MCF 10A (cell line): ENCODE measurements at regions not wholly inside any gene's neighbourhood (a gene's known extent, or its start where the extent isn't known, plus 50 kb on each side); places are given as distances from the start of the nearest gene placed in this dataset.

Experiments used
- BruUV-seq: library from RNA; stranded (reverse); fragments of 400-500 nt; replicated peaks from 2 replicates; lab custom pipeline; 2021; lab: Mats Ljungman, UMichigan
- CTCF ChIA-PET: fragments of 300-600 bp; sonication (Branson Sonifier 250); formaldehyde crosslinking; extraction: SDS; loops from one replicate; lab custom pipeline; 2021; ENCODE audit warnings: antibody characterized with exemption, inconsistent platforms; lab: Yijun Ruan, JAX
- POLR2A ChIA-PET: fragments of 300-600, 350-650 bp; sonication (Branson Sonifier 250); formaldehyde crosslinking; extraction: SDS; loops from one replicate; lab custom pipeline; 2020; ENCODE audit warnings: antibody characterized with exemption, inconsistent platforms; lab: Yijun Ruan, JAX
- DNase-seq: peaks from one replicate; pipeline ENCODE4 v3.0.0-alpha.2; 2018; ENCODE audit not compliant: unreplicated experiment
- H3K27ac Mint-ChIP-seq: one replicate; pipeline ENCODE4 v1.8.0; 2022; ENCODE audit warnings: mild to moderate bottlenecking, low read depth, mixed read lengths; ENCODE audit not compliant: unreplicated experiment
- H3K27me3 Mint-ChIP-seq: one replicate; pipeline ENCODE4 v1.8.0; 2022; ENCODE audit warnings: mixed read lengths; ENCODE audit not compliant: insufficient read depth, unreplicated experiment
- H3K36me3 Mint-ChIP-seq: one replicate; pipeline ENCODE4 v1.8.0; 2022; ENCODE audit warnings: mild to moderate bottlenecking, moderate library complexity, mixed read lengths; ENCODE audit not compliant: insufficient read depth, unreplicated experiment
- H3K4me1 Mint-ChIP-seq: one replicate; pipeline ENCODE4 v1.8.0; 2022; ENCODE audit warnings: mixed read lengths; ENCODE audit not compliant: insufficient read depth, unreplicated experiment
- H3K4me3 Mint-ChIP-seq: one replicate; pipeline ENCODE4 v1.8.0; 2022; ENCODE audit warnings: mild to moderate bottlenecking, moderate library complexity, mixed read lengths; ENCODE audit not compliant: unreplicated experiment
- H3K9me3 Mint-ChIP-seq: one replicate; pipeline ENCODE4 v1.8.0; 2022; ENCODE audit warnings: mixed read lengths; ENCODE audit not compliant: unreplicated experiment
- intact Hi-C: fragments of 100-400 bp; cut with micrococcal nuclease; formaldehyde crosslinking; loops from 2 replicates; pipeline ENCODE4 v1.14.1; 2022
- TF ChIP-seq, protein P1 (sequence below): fragments of 200-600 bp; IDR thresholded peaks from one replicate; pipeline ENCODE4 v1.8.0; 2022; ENCODE audit warnings: antibody characterized with exemption, mild to moderate bottlenecking; ENCODE audit not compliant: unreplicated experiment

DNA sequence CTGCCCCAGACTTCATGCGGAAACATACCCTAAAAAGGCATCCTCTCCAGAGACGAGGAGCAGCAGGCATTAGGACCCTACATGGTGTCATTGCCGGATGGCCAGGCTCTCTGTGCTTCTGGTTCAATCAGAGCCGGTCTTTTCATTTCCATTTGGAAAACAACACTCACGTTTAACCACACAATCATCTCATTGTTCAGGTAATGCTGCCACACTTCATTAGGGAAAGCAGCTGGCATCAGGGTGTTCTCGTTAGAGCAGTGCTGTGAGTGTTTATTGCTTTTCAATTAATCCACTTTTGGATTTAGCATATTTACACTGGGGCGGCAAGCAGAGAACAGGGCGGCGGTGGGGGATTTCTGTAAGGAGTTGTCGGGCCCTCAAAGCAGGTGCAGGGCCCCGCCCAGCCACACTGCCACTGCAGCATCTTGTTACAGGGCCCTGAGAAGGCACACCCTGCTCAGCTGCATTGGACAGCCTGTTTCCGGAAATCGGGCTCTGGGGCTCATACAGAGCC lies 338.6 kb downstream of the SHANK2 start:
- TF ChIP-seq, protein P1, sequence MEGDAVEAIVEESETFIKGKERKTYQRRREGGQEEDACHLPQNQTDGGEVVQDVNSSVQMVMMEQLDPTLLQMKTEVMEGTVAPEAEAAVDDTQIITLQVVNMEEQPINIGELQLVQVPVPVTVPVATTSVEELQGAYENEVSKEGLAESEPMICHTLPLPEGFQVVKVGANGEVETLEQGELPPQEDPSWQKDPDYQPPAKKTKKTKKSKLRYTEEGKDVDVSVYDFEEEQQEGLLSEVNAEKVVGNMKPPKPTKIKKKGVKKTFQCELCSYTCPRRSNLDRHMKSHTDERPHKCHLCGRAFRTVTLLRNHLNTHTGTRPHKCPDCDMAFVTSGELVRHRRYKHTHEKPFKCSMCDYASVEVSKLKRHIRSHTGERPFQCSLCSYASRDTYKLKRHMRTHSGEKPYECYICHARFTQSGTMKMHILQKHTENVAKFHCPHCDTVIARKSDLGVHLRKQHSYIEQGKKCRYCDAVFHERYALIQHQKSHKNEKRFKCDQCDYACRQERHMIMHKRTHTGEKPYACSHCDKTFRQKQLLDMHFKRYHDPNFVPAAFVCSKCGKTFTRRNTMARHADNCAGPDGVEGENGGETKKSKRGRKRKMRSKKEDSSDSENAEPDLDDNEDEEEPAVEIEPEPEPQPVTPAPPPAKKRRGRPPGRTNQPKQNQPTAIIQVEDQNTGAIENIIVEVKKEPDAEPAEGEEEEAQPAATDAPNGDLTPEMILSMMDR = no peak
- H3K36me3 Mint-ChIP-seq = no peaks in the 10 kb centered on the region
- H3K27me3 Mint-ChIP-seq = no peaks in the 10 kb centered on the region
- no peak for DNase-seq
- no peak overlapping the region for H3K4me3 Mint-ChIP-seq
- no TSS peak for BruUV-seq
- H3K9me3 Mint-ChIP-seq = peaks cover 7% of the 10 kb centered on the region
- intact Hi-C loops = no loop called here
- POLR2A ChIA-PET = no interaction called here
- CTCF ChIA-PET = no interaction called here
- no peaks in the 10 kb centered on the region for H3K4me1 Mint-ChIP-seq
- no peak overlapping the region for H3K27ac Mint-ChIP-seq

DNA sequence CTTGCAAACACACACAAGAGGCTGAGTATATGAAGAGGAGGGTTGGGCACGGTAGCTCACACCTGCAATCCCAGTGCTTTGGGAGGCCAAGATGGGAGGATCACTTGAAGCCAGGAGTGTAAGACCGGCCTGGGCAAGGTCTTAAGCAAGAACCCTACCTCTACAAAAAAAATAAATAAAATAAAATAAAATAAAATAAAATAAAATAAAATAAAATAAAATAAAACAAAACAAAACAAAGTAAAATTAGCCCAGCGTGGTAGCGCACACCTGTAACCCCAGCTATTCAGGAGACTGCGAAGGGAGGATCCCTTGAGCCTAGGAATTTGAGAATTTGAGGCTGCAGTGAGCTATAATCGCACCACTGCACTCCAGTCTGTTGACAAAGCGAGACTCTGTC lies 337.9 kb downstream of the SHANK2 start:
- ChIA-PET CTCF (no interaction called here), POLR2A (no interaction called here)
- TF ChIP-seq, protein P1 = no peak
- Mint-ChIP-seq H3K4me3 (no peak overlapping the region), H3K36me3 (no peaks in the 10 kb centered on the region), H3K27me3 (no peaks in the 10 kb centered on the region), H3K27ac (no peak overlapping the region), H3K4me1 (no peaks in the 10 kb centered on the region), H3K9me3 (peaks cover 9% of the 10 kb centered on the region)
- BruUV-seq = no TSS peak
- DNase-seq = no peak
- intact Hi-C loops = no loop called here

DNA sequence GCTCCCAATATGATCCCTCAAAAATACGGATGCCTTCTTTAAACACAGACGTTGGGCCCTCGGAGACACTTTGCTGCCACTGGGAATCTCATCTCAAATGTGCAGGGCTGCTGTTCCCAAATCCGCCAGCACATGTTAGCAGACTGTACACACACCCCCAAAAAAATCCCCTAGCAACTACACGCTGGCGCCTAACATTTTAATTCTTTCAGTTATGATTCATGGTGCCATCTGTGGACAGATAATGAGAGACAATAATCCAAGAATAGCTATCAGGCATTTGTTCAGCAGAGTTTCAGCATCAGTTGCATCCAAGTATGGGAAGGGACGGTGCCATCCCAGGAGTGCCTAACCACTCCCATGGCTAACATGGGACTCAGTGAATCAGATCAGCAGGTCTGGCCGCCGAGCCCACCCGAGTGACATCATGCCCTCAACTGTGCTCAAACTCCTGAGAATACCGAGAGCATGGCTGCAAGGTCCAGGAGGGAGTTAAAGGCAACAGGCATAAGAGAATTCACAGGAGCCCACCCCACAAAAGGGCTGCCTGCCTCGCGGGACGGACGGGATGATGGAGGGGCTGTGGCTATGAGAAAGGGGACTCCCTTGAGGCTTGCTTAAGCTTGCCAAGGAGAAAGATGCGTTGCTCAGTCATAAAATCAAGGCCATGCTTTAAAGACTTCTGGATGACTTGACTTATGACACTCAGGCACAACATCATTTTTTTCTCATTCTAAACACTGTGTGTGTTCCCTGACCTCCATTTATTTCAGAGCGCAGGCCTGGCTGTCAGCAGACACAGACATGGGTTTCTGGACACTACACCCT lies 337.0 kb downstream of the SHANK2 start:
- BruUV-seq = no TSS peak
- Mint-ChIP-seq H3K9me3 (peaks cover 18% of the 10 kb centered on the region), H3K27me3 (no peaks in the 10 kb centered on the region), H3K36me3 (no peaks in the 10 kb centered on the region), H3K4me1 (no peaks in the 10 kb centered on the region), H3K27ac (no peak overlapping the region), H3K4me3 (no peak overlapping the region)
- ChIA-PET CTCF (no interaction called here), POLR2A (no interaction called here)
- TF ChIP-seq, protein P1 = no peak
- no peak for DNase-seq
- intact Hi-C loops = no loop called here

DNA sequence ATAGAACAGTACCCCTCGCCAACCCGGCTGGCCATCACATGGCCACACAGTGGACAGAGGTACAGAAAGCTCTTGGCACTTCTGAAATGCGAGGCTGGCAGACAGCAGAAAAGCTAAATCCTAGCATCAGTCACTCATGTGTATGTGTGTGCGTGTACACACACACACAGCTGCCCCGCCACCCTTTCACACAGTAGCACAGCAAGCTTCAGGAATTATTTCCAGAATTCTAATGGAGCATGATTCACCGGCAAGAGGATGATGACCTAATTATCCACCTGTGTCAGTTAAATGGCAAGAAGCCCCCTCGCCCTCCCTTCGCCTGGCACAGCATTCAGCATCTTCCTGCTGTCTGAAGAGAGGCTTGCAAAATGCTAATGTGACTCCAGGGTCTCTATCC lies 336.0 kb downstream of the SHANK2 start:
- DNase-seq = no peak
- CTCF ChIA-PET = no interaction called here
- intact Hi-C loops = no loop called here

More for the DNA sequence above, 336.0 kb downstream of the SHANK2 start:
- POLR2A ChIA-PET = no interaction called here
- Mint-ChIP-seq H3K27ac (no peak overlapping the region), H3K4me3 (no peak overlapping the region), H3K36me3 (no peaks in the 10 kb centered on the region), H3K4me1 (no peaks in the 10 kb centered on the region), H3K27me3 (no peaks in the 10 kb centered on the region), H3K9me3 (peaks cover 28% of the 10 kb centered on the region)
- no TSS peak for BruUV-seq
- TF ChIP-seq, protein P1 = no peak
